ENCODE measurements at regions not wholly inside any gene's neighbourhood (a gene's known extent, or its start where the extent isn't known, plus 50 kb on each side); places are given as distances from the start of the nearest gene placed in this dataset.

GRCh38 chr13:50188696-50189095 is 173.5 kb downstream of the KCNRG start:
- Histone ChIP-seq H3K9me3 (ENCODE audit: control insufficient read depth, low read length) (no peaks in the 10 kb centered on the region), H3K27ac (ENCODE audit: insufficient read depth, low read length, poor library complexity, severe bottlenecking) (no peak overlapping the region), H3K27me3 (replicated peaks; ENCODE audit: control insufficient read depth, insufficient read depth, low read length, poor library complexity, severe bottlenecking) (no peaks in the 10 kb centered on the region), H3K4me3 (ENCODE audit: insufficient read depth, low read depth, low read length, poor library complexity, severe bottlenecking) (no peak overlapping the region), H3K4me1 (ENCODE audit: control insufficient read depth, insufficient read depth, low read length, poor library complexity, severe bottlenecking) (peaks cover 6% of the 10 kb centered on the region), H3K36me3 (ENCODE audit: control insufficient read depth, insufficient read depth, low read length) (no peaks in the 10 kb centered on the region)
- no peak for DNase-seq

- Histone ChIP-seq H3K27me3 (replicated peaks; ENCODE audit: control insufficient read depth, insufficient read depth, low read length, poor library complexity, severe bottlenecking) (no peaks in the 10 kb centered on the region), H3K9me3 (ENCODE audit: control insufficient read depth, low read length) (no peaks in the 10 kb centered on the region), H3K4me3 (ENCODE audit: insufficient read depth, low read depth, low read length, poor library complexity, severe bottlenecking) (no peak overlapping the region), H3K27ac (ENCODE audit: insufficient read depth, low read length, poor library complexity, severe bottlenecking) (no peak overlapping the region), H3K36me3 (ENCODE audit: control insufficient read depth, insufficient read depth, low read length) (no peaks in the 10 kb centered on the region), H3K4me1 (ENCODE audit: control insufficient read depth, insufficient read depth, low read length, poor library complexity, severe bottlenecking) (peaks cover 6% of the 10 kb centered on the region)
- no peak for DNase-seq
Observed at GRCh38 chr13:50189450-50189849, 174.2 kb downstream of the KCNRG start.

- H3K4me1 ChIP-seq (ENCODE audit: control insufficient read depth, insufficient read depth, low read length, poor library complexity, severe bottlenecking) = peaks cover 6% of the 10 kb centered on the region
- no peak for DNase-seq
- H3K36me3 ChIP-seq (ENCODE audit: control insufficient read depth, insufficient read depth, low read length) = no peaks in the 10 kb centered on the region
- no peak overlapping the region for H3K27ac ChIP-seq (ENCODE audit: insufficient read depth, low read length, poor library complexity, severe bottlenecking)
- H3K27me3 ChIP-seq (replicated peaks; ENCODE audit: control insufficient read depth, insufficient read depth, low read length, poor library complexity, severe bottlenecking) = no peaks in the 10 kb centered on the region
- H3K9me3 ChIP-seq (ENCODE audit: control insufficient read depth, low read length) = no peaks in the 10 kb centered on the region
- H3K4me3 ChIP-seq (ENCODE audit: insufficient read depth, low read depth, low read length, poor library complexity, severe bottlenecking) = no peak overlapping the region
Observed at GRCh38 chr13:50191004-50191403, 175.8 kb downstream of the KCNRG start.

GRCh38 chr13:50192272-50192813 is 177.1 kb downstream of the KCNRG start:
- no peak overlapping the region for H3K4me3 ChIP-seq (ENCODE audit: insufficient read depth, low read depth, low read length, poor library complexity, severe bottlenecking)
- no peak for DNase-seq
- no peaks in the 10 kb centered on the region for H3K9me3 ChIP-seq (ENCODE audit: control insufficient read depth, low read length)
- H3K36me3 ChIP-seq (ENCODE audit: control insufficient read depth, insufficient read depth, low read length) = no peaks in the 10 kb centered on the region
- H3K4me1 ChIP-seq (ENCODE audit: control insufficient read depth, insufficient read depth, low read length, poor library complexity, severe bottlenecking) = peaks cover 6% of the 10 kb centered on the region
- no peaks in the 10 kb centered on the region for H3K27me3 ChIP-seq (replicated peaks; ENCODE audit: control insufficient read depth, insufficient read depth, low read length, poor library complexity, severe bottlenecking)
- no peak overlapping the region for H3K27ac ChIP-seq (ENCODE audit: insufficient read depth, low read length, poor library complexity, severe bottlenecking)

GRCh38 chr13:50195045-50195444 is 179.8 kb downstream of the KCNRG start:
- no peak overlapping the region for H3K27ac ChIP-seq (ENCODE audit: insufficient read depth, low read length, poor library complexity, severe bottlenecking)
- DNase-seq = no peak

GRCh38 chr13:50196118-50196517 is 180.9 kb downstream of the KCNRG start:
- Histone ChIP-seq H3K27ac (ENCODE audit: insufficient read depth, low read length, poor library complexity, severe bottlenecking) (no peak overlapping the region), H3K27me3 (replicated peaks; ENCODE audit: control insufficient read depth, insufficient read depth, low read length, poor library complexity, severe bottlenecking) (no peaks in the 10 kb centered on the region), H3K4me1 (ENCODE audit: control insufficient read depth, insufficient read depth, low read length, poor library complexity, severe bottlenecking) (peaks cover 6% of the 10 kb centered on the region), H3K9me3 (ENCODE audit: control insufficient read depth, low read length) (no peaks in the 10 kb centered on the region), H3K36me3 (ENCODE audit: control insufficient read depth, insufficient read depth, low read length) (no peaks in the 10 kb centered on the region), H3K4me3 (ENCODE audit: insufficient read depth, low read depth, low read length, poor library complexity, severe bottlenecking) (no peak overlapping the region)
- no peak for DNase-seq

More at GRCh38 chr13:50195045-50195444, 179.8 kb downstream of the KCNRG start:
- H3K27me3 ChIP-seq (replicated peaks; ENCODE audit: control insufficient read depth, insufficient read depth, low read length, poor library complexity, severe bottlenecking) = no peaks in the 10 kb centered on the region
- H3K4me3 ChIP-seq (ENCODE audit: insufficient read depth, low read depth, low read length, poor library complexity, severe bottlenecking) = no peak overlapping the region
- peaks cover 6% of the 10 kb centered on the region for H3K4me1 ChIP-seq (ENCODE audit: control insufficient read depth, insufficient read depth, low read length, poor library complexity, severe bottlenecking)
- no peaks in the 10 kb centered on the region for H3K36me3 ChIP-seq (ENCODE audit: control insufficient read depth, insufficient read depth, low read length)
- no peaks in the 10 kb centered on the region for H3K9me3 ChIP-seq (ENCODE audit: control insufficient read depth, low read length)

- H3K27ac ChIP-seq (ENCODE audit: insufficient read depth, low read length, poor library complexity, severe bottlenecking) = no peak overlapping the region
- no peaks in the 10 kb centered on the region for H3K9me3 ChIP-seq (ENCODE audit: control insufficient read depth, low read length)
- H3K36me3 ChIP-seq (ENCODE audit: control insufficient read depth, insufficient read depth, low read length) = no peaks in the 10 kb centered on the region
- no peak overlapping the region for H3K4me3 ChIP-seq (ENCODE audit: insufficient read depth, low read depth, low read length, poor library complexity, severe bottlenecking)
- no peak for DNase-seq
- peaks cover 6% of the 10 kb centered on the region for H3K4me1 ChIP-seq (ENCODE audit: control insufficient read depth, insufficient read depth, low read length, poor library complexity, severe bottlenecking)
- no peaks in the 10 kb centered on the region for H3K27me3 ChIP-seq (replicated peaks; ENCODE audit: control insufficient read depth, insufficient read depth, low read length, poor library complexity, severe bottlenecking)
Observed at GRCh38 chr13:50197705-50198104, 182.5 kb downstream of the KCNRG start.

- no peaks in the 10 kb centered on the region for H3K9me3 ChIP-seq (ENCODE audit: control insufficient read depth, low read length)
- H3K27me3 ChIP-seq (replicated peaks; ENCODE audit: control insufficient read depth, insufficient read depth, low read length, poor library complexity, severe bottlenecking) = no peaks in the 10 kb centered on the region
- H3K36me3 ChIP-seq (ENCODE audit: control insufficient read depth, insufficient read depth, low read length) = no peaks in the 10 kb centered on the region
- H3K4me3 ChIP-seq (ENCODE audit: insufficient read depth, low read depth, low read length, poor library complexity, severe bottlenecking) = no peak overlapping the region
- DNase-seq = no peak
- H3K27ac ChIP-seq (ENCODE audit: insufficient read depth, low read length, poor library complexity, severe bottlenecking) = no peak overlapping the region
- peaks cover under 1% of the 10 kb centered on the region for H3K4me1 ChIP-seq (ENCODE audit: control insufficient read depth, insufficient read depth, low read length, poor library complexity, severe bottlenecking)
Observed at GRCh38 chr13:50198508-50198907, 183.3 kb downstream of the KCNRG start.

GRCh38 chr13:50200569-50200968 is 185.3 kb downstream of the KCNRG start:
- Histone ChIP-seq H3K4me3 (ENCODE audit: insufficient read depth, low read depth, low read length, poor library complexity, severe bottlenecking) (no peak overlapping the region), H3K27ac (ENCODE audit: insufficient read depth, low read length, poor library complexity, severe bottlenecking) (no peak overlapping the region), H3K9me3 (ENCODE audit: control insufficient read depth, low read length) (no peaks in the 10 kb centered on the region), H3K27me3 (replicated peaks; ENCODE audit: control insufficient read depth, insufficient read depth, low read length, poor library complexity, severe bottlenecking) (no peaks in the 10 kb centered on the region), H3K36me3 (ENCODE audit: control insufficient read depth, insufficient read depth, low read length) (no peaks in the 10 kb centered on the region), H3K4me1 (ENCODE audit: control insufficient read depth, insufficient read depth, low read length, poor library complexity, severe bottlenecking) (no peaks in the 10 kb centered on the region)
- no peak for DNase-seq

GRCh38 chr13:50200988-50201387 is 185.7 kb downstream of the KCNRG start:
- DNase-seq = no peak
- no peaks in the 10 kb centered on the region for H3K9me3 ChIP-seq (ENCODE audit: control insufficient read depth, low read length)

More at GRCh38 chr13:50200988-50201387, 185.7 kb downstream of the KCNRG start:
- Histone ChIP-seq H3K27ac (ENCODE audit: insufficient read depth, low read length, poor library complexity, severe bottlenecking) (no peak overlapping the region), H3K4me1 (ENCODE audit: control insufficient read depth, insufficient read depth, low read length, poor library complexity, severe bottlenecking) (no peaks in the 10 kb centered on the region), H3K27me3 (replicated peaks; ENCODE audit: control insufficient read depth, insufficient read depth, low read length, poor library complexity, severe bottlenecking) (no peaks in the 10 kb centered on the region), H3K4me3 (ENCODE audit: insufficient read depth, low read depth, low read length, poor library complexity, severe bottlenecking) (no peak overlapping the region), H3K36me3 (ENCODE audit: control insufficient read depth, insufficient read depth, low read length) (no peaks in the 10 kb centered on the region)

Measured in effector memory CD4-positive, alpha-beta T cell (primary cell).